ENCODE measurements at regions not wholly inside any gene's neighbourhood (a gene's known extent, or its start where the extent isn't known, plus 50 kb on each side); places are given as distances from the start of the nearest gene placed in this dataset.
"Not testable (repeated sequence)": the region's sequence is repeated elsewhere in the genome, so short reads cannot be mapped to it uniquely, and the experiment has no call there.

GRCh38 chr14:25868521-25869314, 729.1 kb downstream of the NOVA1 start:
- DNase-seq (no peak), ATAC-seq (no peak)

- no peak for ATAC-seq
- DNase-seq = no peak
Observed at GRCh38 chr14:25861406-25861805, 736.4 kb downstream of the NOVA1 start.

- no peak for DNase-seq
- no peak for ATAC-seq
Observed at GRCh38 chr14:25848601-25849000, 749.2 kb downstream of the NOVA1 start.

DNA sequence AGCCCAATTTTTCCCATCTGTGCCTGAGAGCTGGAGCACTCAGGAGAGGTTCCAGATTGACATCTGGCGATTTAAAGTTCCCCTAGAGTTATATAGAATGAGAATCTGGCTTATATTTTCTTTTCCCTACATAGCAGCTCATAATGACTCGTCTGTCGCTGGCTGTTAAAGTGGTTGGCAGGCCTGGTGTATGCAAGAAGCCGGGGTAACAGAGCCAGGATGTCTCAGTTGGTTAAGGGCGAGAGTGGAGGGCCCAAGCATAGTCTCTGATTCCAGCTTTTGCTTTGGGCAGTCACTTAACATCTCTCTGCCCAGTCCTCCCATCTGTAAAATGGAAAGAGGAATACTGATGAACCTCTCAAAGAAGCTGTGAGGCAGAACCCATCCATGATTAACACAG, 751.6 kb downstream of the NOVA1 start:
- ATAC-seq = no peak
- DNase-seq = no peak

- no peak for DNase-seq
- no peak for ATAC-seq
Observed at GRCh38 chr14:25843481-25844470, 754.1 kb downstream of the NOVA1 start.

DNA sequence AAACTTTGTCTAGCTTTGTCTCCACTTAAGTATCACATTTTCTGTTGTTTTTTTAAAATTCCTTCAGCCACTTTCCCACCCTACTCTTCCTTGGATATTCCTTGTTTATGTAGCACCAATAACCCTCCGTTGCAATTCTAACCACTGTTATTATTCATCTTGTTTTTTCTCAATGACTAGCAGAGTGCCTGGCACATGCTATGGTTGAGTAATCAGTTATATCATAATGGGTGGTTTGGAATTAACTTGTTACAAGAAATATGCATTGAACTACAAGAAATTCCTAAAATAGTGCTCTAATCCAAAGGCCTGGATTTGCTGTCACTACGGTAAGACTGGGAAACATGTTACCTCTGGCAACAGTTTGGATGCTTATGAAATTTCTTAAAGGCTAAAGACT, 756.6 kb downstream of the NOVA1 start:
- DNase-seq (no peak), ATAC-seq (no peak)

DNA sequence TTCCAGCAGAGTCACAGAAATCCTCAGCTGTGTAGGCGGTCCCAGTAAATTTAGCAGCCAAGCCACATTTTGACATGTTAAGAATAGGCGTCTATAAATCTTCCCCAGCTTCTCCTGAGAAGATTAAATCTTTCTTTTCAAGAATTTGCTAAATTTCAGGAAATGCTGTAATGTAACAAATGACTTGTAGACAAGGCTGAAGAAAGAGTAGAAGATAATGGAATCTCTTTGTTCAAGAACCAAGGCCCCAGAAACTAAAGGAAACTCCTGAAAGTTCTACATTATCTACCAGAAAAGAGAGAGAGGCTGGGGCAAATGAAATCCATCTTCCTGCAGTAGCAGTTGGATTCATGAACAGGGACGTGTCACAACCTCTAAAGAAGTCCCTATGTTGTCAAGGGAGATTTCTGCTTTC, 760.3 kb downstream of the NOVA1 start:
- DNase-seq (no peak), ATAC-seq (no peak)

DNA sequence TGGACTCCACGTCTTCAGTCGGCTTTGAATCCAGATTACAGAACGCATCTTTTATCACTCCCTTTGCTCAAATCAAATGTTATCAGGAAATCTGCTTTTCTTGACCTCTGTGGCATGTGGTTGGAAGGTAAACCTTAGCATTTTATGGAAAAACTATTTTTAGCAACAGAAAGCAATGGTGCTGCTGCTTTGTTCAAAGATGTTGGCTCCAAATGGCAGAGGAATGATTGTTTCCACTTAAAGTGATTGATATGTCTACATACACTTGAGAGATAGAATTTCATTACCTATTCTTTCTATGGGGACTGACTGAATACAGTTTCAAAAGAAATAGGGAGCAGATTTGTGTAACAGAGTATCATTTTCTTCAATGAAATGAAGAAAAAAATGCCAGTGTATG, 761.2 kb downstream of the NOVA1 start:
- ATAC-seq = no peak
- DNase-seq = no peak

GRCh38 chr14:25833341-25834126, 764.3 kb downstream of the NOVA1 start:
- no peak for ATAC-seq
- peak; percentile 2 for DNase-seq

DNA sequence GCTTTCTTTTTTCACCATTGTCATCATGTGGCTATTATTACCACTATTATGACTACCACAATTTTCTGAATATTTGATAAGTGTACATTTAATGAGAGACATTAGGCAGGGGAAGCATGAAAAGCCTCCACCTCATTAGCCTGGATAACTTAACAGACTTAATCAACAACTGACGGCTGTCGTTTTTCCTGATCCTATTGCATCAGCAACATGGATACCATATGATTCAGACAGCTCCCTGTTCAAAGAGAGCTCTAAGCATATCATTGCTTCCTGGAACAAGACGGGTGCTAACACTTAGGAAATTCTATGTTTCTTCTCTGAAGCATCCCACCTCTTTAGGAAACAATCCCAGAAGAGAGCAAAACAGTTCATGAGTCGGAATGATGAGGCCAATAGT, 765.2 kb downstream of the NOVA1 start:
- DNase-seq (no peak), ATAC-seq (no peak)

GRCh38 chr14:25828562-25828961, 769.3 kb downstream of the NOVA1 start:
- DNase-seq (no peak), ATAC-seq (no peak)

DNA sequence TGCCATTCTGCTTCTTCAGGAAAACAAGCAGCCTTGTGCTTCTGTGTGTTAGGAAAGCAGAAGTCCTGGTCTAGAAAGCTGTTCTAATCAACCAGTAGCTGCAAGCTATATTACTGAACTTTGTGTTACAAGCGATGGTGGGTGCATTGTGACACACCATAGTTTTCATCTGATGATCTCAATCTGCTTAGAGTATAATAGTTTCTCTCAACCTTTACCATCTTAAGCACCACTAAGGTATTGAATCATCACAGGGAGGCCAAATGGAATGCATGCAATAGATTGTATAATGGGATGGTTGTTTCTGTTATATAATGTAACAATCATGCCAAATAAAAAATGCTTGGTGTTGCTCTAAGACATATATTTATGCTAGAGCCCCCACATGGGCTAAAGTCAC, 771.7 kb downstream of the NOVA1 start:
- ATAC-seq (no peak), DNase-seq (no peak)

- no peak for ATAC-seq
- no peak for DNase-seq
Observed at GRCh38 chr14:25820368-25820767, 770.4 kb upstream of the STXBP6 start.

- not testable (repeated sequence) for ATAC-seq, DNase-seq
Observed at GRCh38 chr14:25814622-25815021, 764.7 kb upstream of the STXBP6 start.

DNA sequence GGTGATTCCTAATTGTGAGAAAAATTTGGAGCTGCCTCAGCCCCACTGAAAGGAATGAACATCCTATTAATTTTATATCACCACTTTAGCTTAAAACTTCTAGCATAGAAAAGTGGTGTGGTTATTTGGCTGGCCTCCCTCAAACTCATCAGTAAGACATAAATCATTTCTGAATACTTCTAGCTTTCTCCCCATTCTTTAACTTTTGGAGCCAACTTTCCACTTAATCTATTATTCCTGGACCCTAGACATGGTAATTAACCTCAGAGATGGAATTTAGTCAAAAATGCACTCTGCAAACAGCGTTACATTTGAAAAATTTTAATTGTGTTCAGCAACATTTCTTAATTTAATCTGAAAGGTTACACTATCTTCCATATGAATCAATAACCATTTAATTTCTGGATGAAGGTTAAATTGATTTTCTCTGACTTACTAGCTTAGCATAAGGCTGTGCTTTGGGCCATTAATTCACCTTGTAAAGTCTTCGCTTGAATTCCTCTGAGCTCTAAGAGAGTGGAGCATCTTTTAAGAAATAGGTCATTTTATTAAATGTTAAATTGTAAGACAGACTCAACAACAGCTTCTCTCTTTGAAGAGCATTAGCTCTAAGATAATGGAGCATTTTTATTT, 753.6 kb upstream of the STXBP6 start:
- no peak for DNase-seq
- no peak for ATAC-seq

DNA sequence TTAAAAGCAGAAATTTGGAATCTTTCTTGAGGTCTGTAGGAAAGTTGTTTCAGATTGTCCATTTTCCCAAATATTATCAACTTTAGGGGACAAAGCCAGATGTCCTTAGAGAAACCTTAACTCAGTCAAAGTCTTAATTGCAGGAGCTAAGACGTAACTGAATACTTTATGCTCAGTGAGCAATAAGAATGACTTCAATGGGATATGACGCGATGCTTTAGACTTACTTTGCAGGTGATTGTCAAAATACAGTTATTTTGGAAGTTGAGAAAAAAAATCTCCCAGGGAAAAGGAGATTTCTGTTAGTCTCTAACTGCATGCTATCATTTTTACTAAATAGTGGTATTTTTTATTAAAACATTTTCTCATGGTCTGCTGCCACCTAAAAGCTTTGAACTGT, 750.9 kb upstream of the STXBP6 start:
- ATAC-seq (no peak), DNase-seq (no peak)

DNA sequence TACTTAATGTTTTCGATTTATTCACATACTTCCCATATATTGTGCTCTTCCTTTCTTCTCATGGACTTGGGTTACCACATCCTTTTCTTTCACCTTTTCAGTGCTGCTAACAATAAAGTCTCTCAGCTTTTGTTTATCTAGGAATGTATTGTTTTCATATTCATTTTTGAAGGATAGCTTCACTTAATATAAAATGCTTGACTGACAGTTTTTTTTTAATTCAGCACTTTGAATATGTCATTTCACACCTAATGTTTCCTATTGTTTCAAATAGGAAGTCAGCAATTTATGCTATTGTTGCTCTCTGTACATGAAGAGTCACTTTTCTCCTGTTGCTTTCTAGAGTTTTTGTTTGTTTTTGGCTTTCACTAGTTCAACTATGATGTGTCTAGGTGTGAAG, 738.3 kb upstream of the STXBP6 start:
- no peak for ATAC-seq
- DNase-seq = no peak

GRCh38 chr14:25765909-25766308, 716.0 kb upstream of the STXBP6 start:
- DNase-seq = no peak
- ATAC-seq = no peak

- DNase-seq (no peak), ATAC-seq (no peak)
Observed at GRCh38 chr14:25759920-25760655, 710.1 kb upstream of the STXBP6 start.

- DNase-seq (no peak), ATAC-seq (no peak)
Observed at GRCh38 chr14:25759256-25759655, 709.3 kb upstream of the STXBP6 start.

DNA sequence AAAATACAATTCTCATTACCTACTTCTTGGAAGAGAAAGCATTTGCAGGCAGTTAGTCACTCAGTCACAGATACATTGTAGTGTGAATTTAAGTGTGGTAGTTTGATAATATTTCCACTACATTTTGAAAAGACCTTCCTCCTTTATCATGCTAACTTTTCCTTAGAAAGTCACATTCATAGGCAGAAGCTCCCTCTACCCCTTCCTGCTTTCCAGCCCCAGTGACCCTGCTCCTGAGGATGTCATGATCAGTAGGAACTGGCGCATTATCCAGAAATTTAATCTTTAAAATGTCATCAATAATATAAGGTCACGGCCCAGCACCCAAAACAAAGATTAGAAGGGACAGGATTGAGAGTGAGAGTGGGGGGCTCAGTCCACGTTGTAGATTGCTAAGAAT, 707.4 kb upstream of the STXBP6 start:
- ATAC-seq (no peak), DNase-seq (no peak)
